HCT116 (cell line): ENCODE measurements at regions not wholly inside any gene's neighbourhood (a gene's known extent, or its start where the extent isn't known, plus 50 kb on each side); places are given as distances from the start of the nearest gene placed in this dataset.

ENCODE experiments used
- ATAC-seq: fragments of 200-7000 bp; cut with Tn5 transposase; 2 replicates; pipeline ENCODE4 v1.9.1; 2020; ENCODE audit warnings: mild to moderate bottlenecking, moderate library complexity
- BruUV-seq: library from RNA; stranded (reverse); fragments of 400-500 nt; replicated peaks from 2 replicates; lab custom pipeline; 2021; lab: Mats Ljungman, UMichigan
- CTCF ChIA-PET: fragments of 300-600 bp; sonication (Branson Sonifier 250); formaldehyde crosslinking; loops from one replicate; lab custom pipeline; 2021; ENCODE audit warnings: antibody characterized with exemption; lab: Charles Lee
- POLR2A ChIA-PET: fragments of 300-600, 350-600 bp; sonication (Branson Sonifier 250); formaldehyde crosslinking; loops from one replicate; lab custom pipeline; 2021; ENCODE audit warnings: antibody characterized with exemption; lab: Charles Lee
- RAD21 ChIA-PET, 2 experiments: fragments of 300-600 bp; sonication (Branson Sonifier 250); formaldehyde crosslinking; loops; one replicate each; lab custom pipeline; 2023; ENCODE audit warnings: low total read pairs in 2 of 2; ENCODE audit not compliant: uncharacterized antibody in 2 of 2, unreplicated experiment in 2 of 2, low non-redundant PET in 1 of 2; lab: Charles Lee
- DNase-seq: peaks from one replicate; pipeline ENCODE4 v3.0.0-alpha.2; 2010; ENCODE audit warnings: low read depth, low spot score
- H2AFZ ChIP-seq: fragments of 200-600 bp; shearing (Covaris generic), sonication (generic); 2 replicates; pipeline ENCODE4 v1.6.1; 2017; ENCODE audit warnings: low read depth, mixed run types, mixed read lengths, antibody characterized with exemption, low read length; ENCODE audit not compliant: poor library complexity, severe bottlenecking
- H3K27ac ChIP-seq: 2 replicates; pipeline ENCODE4 v1.5.1; 2012; ENCODE audit warnings: low read depth, low read length
- H3K27me3 ChIP-seq: fragments of 200-600 bp; sonication (generic); 2 replicates; pipeline ENCODE4 v1.6.1; 2016; ENCODE audit warnings: mixed run types, low read length, mixed read lengths; ENCODE audit not compliant: insufficient read depth
- H3K36me3 ChIP-seq, 2 experiments: fragments of 200-500 bp in 1 of 2; fragments of 200-600 bp in 1 of 2; sonication (Bioruptor generic) in 1 of 2; sonication (generic) in 1 of 2; 2 replicates each; pipeline versions ENCODE4 v1.5.1 to v1.6.1; 2014 to 2016; ENCODE audit warnings: low read length in 2 of 2, inconsistent platforms in 1 of 2, mixed read lengths in 1 of 2, mixed run types in 1 of 2; ENCODE audit not compliant: insufficient read depth in 2 of 2, control insufficient read depth in 1 of 2
- H3K4me1 ChIP-seq, 2 experiments: fragments of 200-600 bp in 1 of 2; sonication (generic) in 1 of 2; 2 replicates each; pipeline versions ENCODE4 v1.5.1 to v1.6.1; 2012 to 2017; ENCODE audit warnings: low read length in 2 of 2, inconsistent platforms in 1 of 2, mild to moderate bottlenecking in 1 of 2, mixed read lengths in 1 of 2, mixed run types in 1 of 2, moderate library complexity in 1 of 2; ENCODE audit not compliant: insufficient read depth in 2 of 2, control insufficient read depth in 1 of 2
- H3K4me2 ChIP-seq: fragments of 200-600 bp; sonication (generic); 2 replicates; pipeline ENCODE4 v1.6.1; 2017; ENCODE audit warnings: mixed run types, low read length, mixed read lengths
- H3K4me3 ChIP-seq, 2 experiments: fragments of 200-600 bp in 1 of 2; sonication (generic) in 1 of 2; replicated peaks in 1 of 2; 2 replicates each; pipeline ENCODE4 v1.5.1; 2011 to 2016; ENCODE audit warnings: low read length in 2 of 2, control low read depth in 1 of 2, low read depth in 1 of 2, mild to moderate bottlenecking in 1 of 2, mixed read lengths in 1 of 2, mixed run types in 1 of 2
- H3K79me2 ChIP-seq: fragments of 200-600 bp; sonication (generic); 2 replicates; pipeline ENCODE4 v1.6.1; 2017; ENCODE audit warnings: mild to moderate bottlenecking, mixed run types, low read length, moderate library complexity, mixed read lengths; ENCODE audit not compliant: insufficient read depth
- H3K9ac ChIP-seq: fragments of 200-600 bp; sonication (generic); 2 replicates; pipeline ENCODE4 v1.6.1; 2016; ENCODE audit warnings: low read length, mixed read lengths
- H3K9me2 ChIP-seq: fragments of 200-600 bp; sonication (generic), shearing (Covaris generic); 2 replicates; pipeline ENCODE4 v1.6.1; 2017; ENCODE audit warnings: mixed run types, mild to moderate bottlenecking, moderate library complexity; ENCODE audit not compliant: insufficient read depth
- H3K9me3 ChIP-seq, 2 experiments: fragments of 200-500 bp in 1 of 2; fragments of 200-600 bp in 1 of 2; sonication (Bioruptor generic) in 1 of 2; sonication (generic) in 1 of 2; 2 replicates each; pipeline ENCODE4 v1.6.1; 2014 to 2017; ENCODE audit warnings: low read length in 2 of 2, mixed read lengths in 2 of 2, inconsistent platforms in 1 of 2, low read depth in 1 of 2, mild to moderate bottlenecking in 1 of 2, mixed run types in 1 of 2, moderate library complexity in 1 of 2; ENCODE audit not compliant: control insufficient read depth in 1 of 2, insufficient read depth in 1 of 2
- H4K20me1 ChIP-seq: fragments of 200-600 bp; sonication (generic), shearing (Covaris generic); 2 replicates; pipeline ENCODE4 v1.6.1; 2017; ENCODE audit warnings: mixed run types, mild to moderate bottlenecking, moderate library complexity; ENCODE audit not compliant: insufficient read depth
- ATF3 ChIP-seq: IDR thresholded peaks from 2 replicates; pipeline ENCODE4 v1.6.1; 2012
- CBX3 ChIP-seq: IDR thresholded peaks from 2 replicates; pipeline ENCODE4 v1.6.1; 2012; ENCODE audit warnings: low read depth
- CEBPB ChIP-seq: IDR thresholded peaks from 2 replicates; pipeline ENCODE4 v1.6.1; 2012; ENCODE audit warnings: low read depth
- EGR1 ChIP-seq: IDR thresholded peaks from 2 replicates; pipeline ENCODE4 v1.6.1; 2012; ENCODE audit warnings: low read depth
- EZH2 ChIP-seq: fragments of 200-600 bp; sonication (generic); IDR thresholded peaks from 2 replicates; pipeline ENCODE4 v1.6.1; 2017; ENCODE audit warnings: antibody characterized with exemption, mixed run types
- EZH2phosphoT487 ChIP-seq: fragments of 200-600 bp; IDR thresholded peaks from 2 replicates; pipeline ENCODE4 v1.6.1; 2018; ENCODE audit warnings: antibody characterized with exemption, borderline replicate concordance
- FOSL1 ChIP-seq: IDR thresholded peaks from 2 replicates; pipeline ENCODE4 v1.6.1; 2012; ENCODE audit warnings: low read depth
- POLR2A ChIP-seq: IDR thresholded peaks from 2 replicates; pipeline ENCODE4 v1.7.0; 2011; ENCODE audit warnings: borderline replicate concordance; ENCODE audit not compliant: insufficient read depth, insufficient read length; ENCODE audit errors: extremely low read depth
- POLR2AphosphoS5 ChIP-seq: IDR thresholded peaks from 2 replicates; pipeline ENCODE4 v1.6.1; 2011; ENCODE audit warnings: mild to moderate bottlenecking, low read depth, low read length, moderate library complexity
- RAD21 ChIP-seq: IDR thresholded peaks from 2 replicates; pipeline ENCODE4 v1.6.1; 2012; ENCODE audit warnings: low read depth, mild to moderate bottlenecking
- SIN3A ChIP-seq: IDR thresholded peaks from 2 replicates; pipeline ENCODE4 v1.6.1; 2012; ENCODE audit warnings: low read depth
- SP1 ChIP-seq: IDR thresholded peaks from 2 replicates; pipeline ENCODE4 v1.6.1; 2012; ENCODE audit warnings: low read depth
- SRF ChIP-seq: IDR thresholded peaks from 2 replicates; pipeline ENCODE4 v1.6.1; 2012; ENCODE audit warnings: low read depth
- TCF7L2 ChIP-seq: IDR thresholded peaks from 2 replicates; pipeline ENCODE4 v1.7.0; 2011; ENCODE audit warnings: borderline replicate concordance, inconsistent platforms; ENCODE audit not compliant: insufficient read depth, insufficient read length; ENCODE audit errors: extremely low read depth
- ZNF274 ChIP-seq: fragments of 200-500 bp; sonication (Bioruptor generic); IDR thresholded peaks from 2 replicates; pipeline ENCODE4 v1.6.1; 2014; ENCODE audit warnings: mild to moderate bottlenecking, low read depth, low read length, inconsistent platforms
- intact Hi-C: fragments of 100-400 bp; cut with micrococcal nuclease; formaldehyde crosslinking; loops from 2 replicates; pipeline ENCODE4 v1.10.0; 2022
- TF ChIP-seq, protein P1 (sequence below): IDR thresholded peaks from 2 replicates; pipeline ENCODE4 v1.6.1; 2012; ENCODE audit warnings: low read depth
- TF ChIP-seq, protein P2 (sequence below): IDR thresholded peaks from 2 replicates; pipeline ENCODE4 v1.6.1; 2012
- TF ChIP-seq, protein P3 (sequence below): IDR thresholded peaks from 2 replicates; pipeline ENCODE4 v1.6.1; 2011; ENCODE audit warnings: mild to moderate bottlenecking, low read length, moderate library complexity; ENCODE audit not compliant: insufficient replicate concordance; ENCODE audit errors: extremely low read depth

DNA sequence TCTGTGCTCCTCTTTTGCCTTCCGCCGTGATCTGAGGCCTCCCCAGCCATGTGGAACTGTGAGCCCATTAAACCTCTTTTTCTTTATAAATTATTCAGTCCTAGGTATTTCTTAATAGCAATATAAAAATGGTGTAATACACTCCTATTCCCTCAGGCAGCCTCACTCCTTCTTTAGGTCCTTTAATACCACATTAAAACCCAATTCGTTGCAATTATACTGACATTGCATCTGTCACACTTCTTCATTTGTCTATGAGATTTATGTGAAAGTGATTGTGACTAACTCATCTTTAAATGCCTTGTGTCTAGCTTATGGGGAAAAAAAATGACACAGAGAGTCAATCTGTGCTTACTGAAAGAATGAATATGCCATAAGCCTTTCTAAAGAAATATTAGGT, 1035.2 kb upstream of the SLIT2 start (continued):
- TF ChIP-seq, protein P1, sequence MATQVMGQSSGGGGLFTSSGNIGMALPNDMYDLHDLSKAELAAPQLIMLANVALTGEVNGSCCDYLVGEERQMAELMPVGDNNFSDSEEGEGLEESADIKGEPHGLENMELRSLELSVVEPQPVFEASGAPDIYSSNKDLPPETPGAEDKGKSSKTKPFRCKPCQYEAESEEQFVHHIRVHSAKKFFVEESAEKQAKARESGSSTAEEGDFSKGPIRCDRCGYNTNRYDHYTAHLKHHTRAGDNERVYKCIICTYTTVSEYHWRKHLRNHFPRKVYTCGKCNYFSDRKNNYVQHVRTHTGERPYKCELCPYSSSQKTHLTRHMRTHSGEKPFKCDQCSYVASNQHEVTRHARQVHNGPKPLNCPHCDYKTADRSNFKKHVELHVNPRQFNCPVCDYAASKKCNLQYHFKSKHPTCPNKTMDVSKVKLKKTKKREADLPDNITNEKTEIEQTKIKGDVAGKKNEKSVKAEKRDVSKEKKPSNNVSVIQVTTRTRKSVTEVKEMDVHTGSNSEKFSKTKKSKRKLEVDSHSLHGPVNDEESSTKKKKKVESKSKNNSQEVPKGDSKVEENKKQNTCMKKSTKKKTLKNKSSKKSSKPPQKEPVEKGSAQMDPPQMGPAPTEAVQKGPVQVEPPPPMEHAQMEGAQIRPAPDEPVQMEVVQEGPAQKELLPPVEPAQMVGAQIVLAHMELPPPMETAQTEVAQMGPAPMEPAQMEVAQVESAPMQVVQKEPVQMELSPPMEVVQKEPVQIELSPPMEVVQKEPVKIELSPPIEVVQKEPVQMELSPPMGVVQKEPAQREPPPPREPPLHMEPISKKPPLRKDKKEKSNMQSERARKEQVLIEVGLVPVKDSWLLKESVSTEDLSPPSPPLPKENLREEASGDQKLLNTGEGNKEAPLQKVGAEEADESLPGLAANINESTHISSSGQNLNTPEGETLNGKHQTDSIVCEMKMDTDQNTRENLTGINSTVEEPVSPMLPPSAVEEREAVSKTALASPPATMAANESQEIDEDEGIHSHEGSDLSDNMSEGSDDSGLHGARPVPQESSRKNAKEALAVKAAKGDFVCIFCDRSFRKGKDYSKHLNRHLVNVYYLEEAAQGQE, result no peak
- TF ChIP-seq ATF3 (no peak), ZNF274 (no peak)
- TF ChIP-seq, protein P2, sequence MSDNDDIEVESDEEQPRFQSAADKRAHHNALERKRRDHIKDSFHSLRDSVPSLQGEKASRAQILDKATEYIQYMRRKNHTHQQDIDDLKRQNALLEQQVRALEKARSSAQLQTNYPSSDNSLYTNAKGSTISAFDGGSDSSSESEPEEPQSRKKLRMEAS, result no peak

GRCh38 chr4:19214591-19215186, 1037.0 kb upstream of the SLIT2 start:
- no peak overlapping the region for H3K9ac ChIP-seq
- no peak overlapping the region for H3K27ac ChIP-seq
- H3K4me3 ChIP-seq, result no peak overlapping the region
- DNase-seq, result no peak
- H3K4me1 ChIP-seq, result no peaks in the 10 kb centered on the region
- intact Hi-C loops, result no loop called here
- BruUV-seq, result no TSS peak
- H2AFZ ChIP-seq, result no peak overlapping the region
- no peak for ATAC-seq
- no peaks in the 10 kb centered on the region for H3K9me2 ChIP-seq
- RAD21 ChIA-PET, result no interaction called here
- POLR2A ChIA-PET, result no interaction called here
- no peaks in the 10 kb centered on the region for H3K27me3 ChIP-seq
- no peaks in the 10 kb centered on the region for H3K36me3 ChIP-seq
- H3K79me2 ChIP-seq, result no peaks in the 10 kb centered on the region
- H3K9me3 ChIP-seq, result no peaks in the 10 kb centered on the region
- no peaks in the 10 kb centered on the region for H4K20me1 ChIP-seq
- H3K4me2 ChIP-seq, result no peak overlapping the region
- CTCF ChIA-PET, result no interaction called here
- TF ChIP-seq SP1 (no peak), RAD21 (no peak), CEBPB (no peak), SRF (no peak), ZNF274 (no peak), FOSL1 (no peak), POLR2AphosphoS5 (no peak), EZH2 (no peak), TCF7L2 (no peak), POLR2A (no peak), CBX3 (no peak), SIN3A (no peak), EGR1 (no peak), EZH2phosphoT487 (no peak)
- TF ChIP-seq, protein P2, result no peak
- TF ChIP-seq, protein P3, sequence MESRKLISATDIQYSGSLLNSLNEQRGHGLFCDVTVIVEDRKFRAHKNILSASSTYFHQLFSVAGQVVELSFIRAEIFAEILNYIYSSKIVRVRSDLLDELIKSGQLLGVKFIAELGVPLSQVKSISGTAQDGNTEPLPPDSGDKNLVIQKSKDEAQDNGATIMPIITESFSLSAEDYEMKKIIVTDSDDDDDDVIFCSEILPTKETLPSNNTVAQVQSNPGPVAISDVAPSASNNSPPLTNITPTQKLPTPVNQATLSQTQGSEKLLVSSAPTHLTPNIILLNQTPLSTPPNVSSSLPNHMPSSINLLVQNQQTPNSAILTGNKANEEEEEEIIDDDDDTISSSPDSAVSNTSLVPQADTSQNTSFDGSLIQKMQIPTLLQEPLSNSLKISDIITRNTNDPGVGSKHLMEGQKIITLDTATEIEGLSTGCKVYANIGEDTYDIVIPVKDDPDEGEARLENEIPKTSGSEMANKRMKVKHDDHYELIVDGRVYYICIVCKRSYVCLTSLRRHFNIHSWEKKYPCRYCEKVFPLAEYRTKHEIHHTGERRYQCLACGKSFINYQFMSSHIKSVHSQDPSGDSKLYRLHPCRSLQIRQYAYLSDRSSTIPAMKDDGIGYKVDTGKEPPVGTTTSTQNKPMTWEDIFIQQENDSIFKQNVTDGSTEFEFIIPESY, result no peak
